GM19468 (cell line): ENCODE measurements at regions not wholly inside any gene's neighbourhood (a gene's known extent, or its start where the extent isn't known, plus 50 kb on each side); places are given as distances from the start of the nearest gene placed in this dataset.

Source experiments
- ATAC-seq: cut with Tn5 transposase; IDR thresholded peaks from one replicate; pipeline ENCODE4 v1.9.1; 2021; ENCODE audit warnings: mild to moderate bottlenecking, moderate library complexity, moderate number of reproducible peaks; ENCODE audit not compliant: unreplicated experiment; ENCODE audit errors: extremely low read depth

DNA sequence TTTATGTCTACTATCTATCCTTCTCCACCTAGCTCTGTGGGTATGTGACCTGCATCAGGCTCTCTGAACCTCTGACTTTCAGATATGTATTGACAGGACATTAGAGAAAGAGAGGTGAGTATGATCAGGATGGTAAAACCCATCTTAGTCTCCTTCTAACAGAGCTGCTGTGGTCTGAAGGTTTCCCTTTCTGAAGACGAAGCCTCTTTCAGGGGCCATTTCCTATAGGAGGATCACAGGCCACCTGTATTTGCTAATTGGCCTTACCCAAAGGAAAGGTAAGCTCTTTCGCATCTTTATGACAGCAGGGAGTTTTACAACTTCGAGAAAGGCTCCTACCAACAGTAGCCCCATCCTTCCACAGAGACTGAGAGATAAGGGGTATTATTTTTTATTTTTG is 442.9 kb downstream of the KCNJ3 start:
- no peak for ATAC-seq

DNA sequence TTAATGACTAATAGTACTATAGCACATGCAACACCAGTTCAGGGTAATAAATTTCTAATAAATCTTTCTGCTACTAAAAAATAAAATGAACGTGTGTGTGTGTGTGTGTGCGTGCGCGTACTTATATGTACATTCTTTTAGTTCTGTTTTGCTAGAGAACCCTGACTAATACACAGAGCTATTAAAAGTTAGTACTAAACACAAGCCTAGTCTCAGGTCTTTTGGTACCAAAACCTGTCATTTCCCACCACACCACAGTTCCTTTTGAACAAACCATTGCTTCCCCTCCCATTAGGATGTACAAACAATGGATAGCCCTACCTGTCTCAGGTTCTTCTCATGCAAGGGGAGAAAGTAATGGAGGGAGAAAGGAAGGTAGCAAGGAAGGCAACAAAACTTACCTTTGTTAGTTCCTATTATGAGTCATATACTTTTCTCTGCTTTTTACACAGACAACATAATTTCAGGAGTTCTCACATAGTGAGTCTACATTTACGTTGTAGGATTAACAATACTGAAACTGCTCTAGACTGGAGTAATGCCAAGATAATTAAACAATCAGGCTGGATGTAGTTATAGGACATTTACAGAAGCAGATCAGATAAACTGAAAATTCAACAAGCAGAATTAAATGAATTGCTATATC is 427.2 kb downstream of the KCNJ3 start:
- no peak for ATAC-seq

DNA sequence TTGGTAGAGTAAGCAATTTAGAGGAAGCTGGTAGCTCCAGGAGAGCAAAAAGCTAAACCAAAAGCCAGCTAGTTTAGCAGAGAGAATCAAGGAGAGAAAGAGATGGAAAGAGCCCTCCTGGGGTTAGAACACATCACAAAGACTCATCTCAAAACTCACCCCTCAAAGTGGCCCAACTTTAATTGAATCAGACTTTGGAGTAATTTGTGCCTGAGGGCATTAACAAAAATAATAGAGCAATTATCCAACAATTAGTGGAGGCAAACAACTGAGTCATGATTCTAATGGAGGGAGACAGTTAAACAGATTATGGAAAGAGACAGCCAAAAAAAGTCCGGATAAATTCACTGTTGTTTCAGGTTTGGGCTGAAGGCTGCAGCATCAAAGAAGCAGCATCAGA is 417.4 kb downstream of the KCNJ3 start:
- no peak for ATAC-seq

DNA sequence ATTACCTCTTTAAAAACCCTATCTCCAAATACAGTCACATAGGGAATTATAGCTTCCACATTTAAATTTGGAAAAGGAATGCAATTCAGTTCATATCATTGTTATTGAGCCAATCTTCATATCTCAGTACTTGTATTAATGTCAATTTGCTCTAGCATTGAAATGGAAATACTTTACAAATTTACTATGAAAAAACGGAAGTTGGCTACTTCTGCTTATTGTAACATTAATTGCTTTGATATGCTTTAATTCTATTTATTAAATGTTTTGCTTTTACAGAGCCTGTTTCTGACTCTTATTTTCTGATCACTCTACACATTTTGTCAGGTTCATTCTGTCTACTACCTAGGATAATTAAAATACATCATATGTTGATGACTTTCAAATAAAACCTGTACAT is 412.6 kb downstream of the KCNJ3 start:
- no peak for ATAC-seq

DNA sequence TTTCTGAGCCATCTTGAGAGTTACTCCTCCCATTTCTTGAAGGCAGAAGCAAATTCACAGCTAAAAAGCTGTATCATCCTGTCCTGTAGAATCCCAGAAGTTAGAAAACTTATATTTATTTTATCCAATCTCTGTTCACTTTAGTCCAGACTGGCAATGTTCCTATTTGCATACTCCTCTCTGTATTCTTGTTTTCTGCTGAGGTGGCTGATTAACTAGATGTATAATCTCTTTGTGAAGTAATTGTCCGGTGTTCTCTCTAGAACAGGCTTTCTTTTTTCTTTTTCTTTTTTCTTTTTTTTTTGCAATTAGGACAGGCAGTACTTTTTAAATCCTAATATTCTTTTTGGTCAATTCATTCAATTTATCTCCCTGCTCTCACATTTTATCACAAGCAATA is 411.0 kb downstream of the KCNJ3 start:
- no peak for ATAC-seq

DNA sequence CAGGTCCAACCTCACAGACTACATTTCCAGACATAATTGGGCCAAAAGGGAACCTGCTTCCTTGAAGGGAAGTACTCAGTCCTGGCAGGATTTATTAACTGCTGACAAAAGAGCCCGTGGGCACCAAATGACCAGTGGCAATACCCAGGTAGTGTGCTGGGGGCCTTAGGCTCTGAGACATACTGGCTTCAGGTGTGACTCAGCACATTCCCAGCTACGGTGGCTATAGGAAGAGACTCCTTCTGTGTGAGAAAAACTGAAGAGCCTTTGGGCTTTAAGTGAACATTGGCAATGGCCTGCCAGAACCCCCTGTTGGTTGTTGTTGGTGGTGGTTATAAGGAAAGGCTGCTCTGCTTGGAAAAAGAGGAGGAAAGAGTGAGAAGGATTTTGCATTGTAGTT is 401.8 kb downstream of the KCNJ3 start:
- no peak for ATAC-seq

DNA sequence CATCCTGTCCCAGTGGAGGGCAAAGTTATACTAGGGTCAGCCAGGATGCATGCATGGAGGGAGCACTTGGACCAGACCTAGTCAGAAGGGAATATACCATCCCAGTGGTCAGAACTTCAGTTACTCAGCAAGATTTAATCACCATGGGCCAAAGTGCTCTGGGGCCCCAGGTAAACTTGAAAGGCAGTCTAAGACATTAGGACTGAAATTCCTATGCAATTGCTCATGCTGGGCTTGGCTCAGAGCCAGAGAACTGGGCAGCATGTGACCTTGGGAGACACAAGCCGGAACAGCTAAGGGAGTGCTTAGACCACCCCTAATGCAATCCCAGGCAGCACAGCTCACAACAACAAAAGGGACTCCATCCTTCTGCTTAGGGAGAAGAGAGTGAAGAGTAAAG is 401.3 kb downstream of the KCNJ3 start:
- ATAC-seq, result no peak

DNA sequence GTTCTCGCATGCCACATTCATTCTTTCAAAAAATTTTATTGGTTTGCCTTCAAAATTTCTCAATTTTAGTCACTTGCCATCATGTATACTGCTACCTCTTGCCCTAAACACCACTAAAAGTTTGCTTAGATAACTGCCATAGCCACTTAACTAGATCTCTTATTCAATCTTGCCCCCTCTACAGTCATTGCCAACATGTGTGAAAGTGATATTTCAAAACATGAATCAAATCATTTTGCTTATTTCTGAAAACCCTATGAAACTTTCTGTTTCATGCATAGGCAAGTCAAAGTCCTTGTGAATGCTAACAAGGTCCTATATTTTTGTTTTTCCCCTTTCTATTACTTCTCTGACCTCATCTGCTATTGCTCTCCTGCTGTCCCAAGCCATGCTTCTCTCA is 397.1 kb downstream of the KCNJ3 start:
- ATAC-seq, result no peak

DNA sequence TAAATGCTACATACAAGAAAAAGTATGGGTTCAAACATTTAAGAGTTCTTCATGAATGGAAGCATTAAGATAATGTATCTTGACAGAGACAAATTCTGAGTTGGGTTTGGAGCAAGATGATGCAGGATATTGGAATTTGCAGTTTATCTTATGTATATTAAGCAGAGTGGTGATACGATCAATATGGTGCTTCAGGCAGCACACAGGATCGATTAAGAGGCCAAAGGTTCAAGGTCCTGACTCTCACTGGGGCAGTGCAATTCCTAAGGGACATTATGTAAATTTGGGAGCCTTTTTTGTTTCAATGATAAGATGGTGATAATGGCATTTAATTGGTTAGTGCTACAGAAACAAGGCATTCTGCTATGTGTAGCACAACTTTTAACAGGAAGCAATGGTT is 381.9 kb downstream of the KCNJ3 start:
- ATAC-seq, result no peak

DNA sequence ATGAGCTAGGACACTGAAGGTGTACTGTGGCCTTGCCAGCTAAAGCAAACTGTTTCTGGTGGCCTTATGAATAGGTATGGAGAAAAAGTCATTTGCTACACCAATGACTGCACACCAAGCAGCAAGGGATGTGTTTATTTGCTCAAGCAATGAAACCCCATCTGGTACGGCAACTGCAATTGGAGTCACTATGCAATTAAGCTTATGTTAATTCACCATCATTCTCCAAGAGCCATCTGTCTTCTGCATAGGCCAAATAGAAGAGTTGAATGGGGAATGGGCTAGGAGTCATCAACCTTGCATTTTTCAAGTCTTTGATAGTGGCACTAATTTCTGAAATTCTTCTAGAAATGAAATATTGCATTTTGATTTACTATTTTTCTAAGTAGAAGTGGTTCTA is 372.0 kb downstream of the KCNJ3 start:
- no peak for ATAC-seq

DNA sequence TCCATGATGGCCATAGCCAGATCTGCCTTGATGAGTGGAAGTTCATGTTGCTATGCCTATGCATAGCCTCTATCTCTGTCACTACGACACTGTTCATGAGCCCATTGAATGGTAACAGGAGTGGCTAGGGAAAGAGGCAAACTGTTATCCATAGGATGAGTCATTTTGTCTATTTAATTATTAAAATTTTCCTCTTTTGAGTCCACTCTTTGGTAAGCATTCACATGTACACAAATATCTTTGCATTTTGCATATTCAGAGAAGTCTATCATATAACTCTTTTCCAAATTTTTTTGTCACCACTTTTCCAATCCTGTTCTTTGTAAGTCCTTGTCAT is 364.4 kb downstream of the KCNJ3 start:
- ATAC-seq, result no peak

DNA sequence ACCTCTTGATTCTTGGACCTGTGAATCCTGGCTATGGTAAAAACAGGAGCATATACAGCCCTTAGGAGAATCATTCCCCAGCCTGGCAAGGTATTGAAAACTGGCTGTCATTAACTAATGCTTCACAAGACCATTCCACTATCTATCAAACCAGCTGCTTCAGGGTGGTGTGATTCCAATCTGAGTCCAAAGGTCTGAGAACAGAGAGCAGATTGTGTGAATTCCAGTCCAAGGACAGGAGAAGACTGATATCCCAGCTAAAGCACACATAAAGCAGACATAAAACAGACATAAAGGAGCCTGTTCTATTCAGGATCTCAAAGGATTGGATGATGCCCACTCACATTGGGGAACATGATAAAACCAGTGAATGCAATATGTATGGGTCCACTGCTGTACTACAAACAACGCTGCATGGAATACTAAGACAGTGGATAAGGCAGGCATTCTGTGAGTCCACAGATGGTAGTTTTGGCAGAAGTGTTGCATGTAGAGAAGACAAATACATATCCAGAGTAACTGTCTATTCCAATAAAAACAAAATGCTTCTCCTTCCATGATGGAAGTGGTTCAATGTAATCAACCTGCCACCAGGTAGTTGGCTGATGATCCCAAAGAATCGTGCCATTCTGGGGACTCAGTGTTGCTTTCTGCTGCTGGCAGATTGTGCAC is 363.9 kb downstream of the KCNJ3 start:
- no peak for ATAC-seq

DNA sequence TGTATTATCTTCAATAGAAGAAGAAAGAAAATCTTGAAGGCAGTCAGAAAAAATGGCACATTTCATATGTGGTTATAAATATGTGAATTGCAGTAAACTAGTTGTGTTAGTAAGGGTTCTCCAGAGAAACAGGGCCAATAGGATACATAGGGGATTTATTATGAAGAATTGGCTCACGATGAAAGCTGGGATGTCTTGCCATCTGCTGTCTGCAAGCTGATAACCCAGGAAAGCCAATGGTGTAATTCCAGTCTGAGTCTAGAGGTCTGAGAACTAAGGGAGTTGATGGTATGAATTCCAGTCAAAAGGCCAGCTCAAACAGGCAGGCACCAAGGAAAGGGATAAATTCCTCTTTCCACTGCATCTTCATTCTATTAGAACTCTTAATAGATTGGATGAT is 362.4 kb downstream of the KCNJ3 start:
- no peak for ATAC-seq

DNA sequence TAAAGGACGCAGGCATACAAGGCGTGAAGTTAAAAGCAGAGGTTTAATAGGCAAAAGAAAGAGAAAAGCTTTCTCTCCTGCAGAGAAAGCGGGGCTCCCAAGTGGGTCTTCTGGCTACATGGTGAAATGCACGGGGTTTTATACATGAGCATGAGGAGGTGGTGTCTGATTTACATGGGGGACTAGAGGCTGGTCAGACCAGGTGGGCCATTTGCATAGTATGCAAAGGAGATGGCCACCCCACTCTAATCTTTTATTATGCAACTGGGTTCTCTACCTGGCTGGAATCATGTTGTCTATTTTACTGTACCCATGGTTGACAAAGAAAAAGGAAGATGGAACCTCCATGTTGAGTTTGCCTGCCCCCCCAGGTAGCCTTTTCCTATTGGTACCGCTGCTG is 356.2 kb downstream of the KCNJ3 start:
- no peak for ATAC-seq

DNA sequence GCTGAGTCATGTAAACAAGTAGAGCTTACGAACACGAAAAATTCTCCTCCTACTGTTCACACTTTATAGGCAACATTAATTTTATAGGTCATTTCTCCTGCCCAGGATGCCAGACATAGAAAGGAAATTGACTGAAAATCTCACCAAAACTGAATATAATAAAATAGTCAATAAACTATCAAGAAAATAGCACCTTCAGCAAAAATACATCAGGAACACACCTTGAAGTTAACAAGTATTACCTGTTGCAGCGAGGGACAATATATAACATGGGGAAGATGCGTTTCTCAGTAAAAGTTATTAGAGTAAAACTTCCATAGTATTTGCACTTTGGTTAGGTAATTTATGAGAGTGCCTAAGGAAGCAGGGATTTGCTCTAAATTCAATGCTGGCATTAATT is 344.6 kb downstream of the KCNJ3 start:
- ATAC-seq, result no peak

DNA sequence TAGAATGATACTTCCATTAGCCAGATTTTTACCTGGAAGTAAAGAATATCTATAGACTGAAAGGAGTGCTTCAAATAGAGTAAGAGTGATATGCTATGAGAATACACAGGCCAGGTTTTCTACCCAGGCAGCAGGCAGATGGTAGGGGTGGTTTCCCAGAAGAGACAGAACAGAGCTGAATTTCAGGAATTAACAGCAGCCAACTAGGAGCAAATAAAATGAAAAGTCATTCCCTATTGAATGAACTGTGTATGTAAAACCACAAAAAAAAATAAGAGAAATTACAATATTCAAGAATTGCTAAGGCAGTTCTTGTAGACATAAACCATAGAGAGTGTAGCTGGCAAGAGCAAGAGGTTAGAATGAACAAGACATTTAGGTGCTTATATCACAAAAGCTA is 336.8 kb downstream of the KCNJ3 start:
- no peak for ATAC-seq

DNA sequence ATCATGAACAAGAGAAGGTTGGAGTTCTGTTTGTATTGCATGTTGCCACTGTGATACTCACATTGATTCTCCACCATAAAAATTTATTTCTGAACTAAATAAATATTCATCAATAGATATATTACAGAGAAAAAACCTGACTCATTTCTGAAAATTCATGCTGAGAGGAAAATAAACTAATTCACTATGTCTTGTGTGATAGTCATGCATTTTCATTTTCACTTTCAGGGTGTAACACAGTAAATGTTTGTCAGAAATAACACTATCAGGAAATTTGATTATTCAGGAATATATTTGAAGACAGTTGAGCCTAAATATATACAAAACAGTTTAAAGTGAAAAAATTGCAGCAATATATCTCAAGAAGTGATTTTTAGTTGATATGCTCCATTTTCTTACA is 335.2 kb downstream of the KCNJ3 start:
- no peak for ATAC-seq

DNA sequence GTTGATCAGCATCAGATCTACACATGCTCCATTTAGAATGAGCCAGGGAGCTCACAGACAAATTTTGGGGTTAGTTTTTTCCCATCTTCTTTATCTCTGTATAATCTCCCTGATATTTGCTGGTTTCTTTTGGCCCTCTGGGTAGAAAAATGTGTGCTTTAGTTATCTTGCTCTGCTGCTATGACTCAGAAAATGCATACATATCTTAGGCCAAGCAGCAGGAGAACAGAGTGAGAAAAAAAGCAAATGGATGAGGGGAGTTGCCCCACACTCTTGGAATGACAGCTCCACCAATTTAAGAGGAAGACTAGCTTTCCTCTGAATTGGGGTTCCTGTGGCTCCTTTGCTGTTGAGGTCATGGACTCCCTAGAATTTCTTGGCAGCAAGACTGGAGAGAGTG is 331.8 kb downstream of the KCNJ3 start:
- no peak for ATAC-seq

DNA sequence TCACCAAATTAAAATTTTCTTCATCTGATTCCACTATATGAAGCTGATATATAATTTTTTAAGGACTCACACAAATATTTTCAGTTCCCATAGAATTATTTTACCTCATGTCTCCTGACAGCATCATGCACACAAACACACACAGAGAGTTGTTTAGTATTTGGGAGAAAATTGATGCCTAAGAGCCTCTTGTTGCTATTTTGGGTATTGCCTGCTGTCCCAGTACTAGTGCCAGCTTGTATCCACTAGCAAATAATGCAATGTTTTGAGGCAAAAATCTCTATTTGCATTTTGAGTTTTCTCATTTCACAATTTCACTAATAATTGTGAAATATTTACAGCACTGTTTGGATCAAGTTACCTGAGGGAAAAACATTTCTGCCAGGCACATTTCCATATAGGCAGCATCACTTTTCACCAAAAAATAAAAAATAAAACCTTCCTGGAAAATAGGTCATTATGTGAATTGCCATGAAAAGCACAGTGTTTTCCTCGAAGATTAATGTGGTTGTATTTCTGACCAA is 328.2 kb downstream of the KCNJ3 start:
- no peak for ATAC-seq

DNA sequence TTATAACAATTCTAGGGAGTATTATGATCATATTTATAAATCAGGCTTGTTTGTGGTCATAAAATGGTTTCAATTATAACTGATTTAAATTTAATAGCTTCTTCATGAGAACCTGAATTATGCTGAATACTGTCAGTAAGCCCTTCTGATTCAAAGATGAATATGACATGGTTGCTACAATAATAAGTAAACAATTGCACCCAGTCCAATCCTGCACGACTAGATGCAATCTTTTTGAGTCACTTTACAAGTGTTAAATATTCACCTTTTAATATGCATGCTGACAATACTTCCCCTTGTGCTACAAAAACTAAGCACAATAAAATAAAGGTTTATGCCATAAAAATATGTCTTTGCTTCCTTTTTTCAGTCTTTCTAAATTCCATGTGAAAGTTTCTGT is 325.2 kb downstream of the KCNJ3 start:
- ATAC-seq, result no peak

DNA sequence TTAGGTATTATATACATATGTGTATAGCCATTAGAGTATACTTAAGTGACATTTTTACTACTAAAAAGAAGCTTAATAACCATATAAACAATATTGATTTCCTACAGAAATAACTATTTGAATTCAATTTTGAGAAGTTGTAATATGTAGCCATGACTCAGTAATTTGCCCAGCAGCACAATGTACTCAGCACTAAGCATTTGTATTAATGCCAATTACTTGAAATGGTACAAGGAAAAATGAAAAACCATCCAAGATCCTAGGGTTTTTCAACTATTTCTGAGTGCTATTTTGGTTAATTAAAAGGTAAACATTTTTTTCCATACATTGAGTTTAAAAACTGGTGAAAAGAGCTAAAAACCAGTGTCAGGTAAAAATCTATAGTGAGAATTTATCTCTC is 324.0 kb downstream of the KCNJ3 start:
- no peak for ATAC-seq

DNA sequence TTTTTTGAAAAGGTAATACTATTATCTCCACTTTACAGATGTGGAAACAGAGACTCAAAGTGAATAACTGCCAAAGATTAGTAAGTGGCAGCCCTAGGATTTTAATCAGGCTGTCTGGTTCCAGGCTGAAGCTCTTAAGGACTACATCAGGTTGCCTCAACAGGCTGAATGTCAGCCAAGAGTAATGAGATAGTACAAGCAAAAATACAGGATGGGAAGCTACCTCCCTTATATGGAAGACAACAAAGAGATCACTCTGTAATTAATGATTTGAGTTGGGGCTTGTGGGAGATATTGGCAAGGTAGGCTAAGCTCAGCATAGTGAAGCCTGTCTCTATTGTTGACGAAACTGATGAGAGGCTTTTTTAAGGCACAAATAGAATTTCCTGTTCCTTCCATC is 323.1 kb downstream of the KCNJ3 start:
- ATAC-seq, result no peak
